ACC112 (cell line): ENCODE measurements at regions not wholly inside any gene's neighbourhood (a gene's known extent, or its start where the extent isn't known, plus 50 kb on each side); places are given as distances from the start of the nearest gene placed in this dataset.

ENCODE experiments used
- H2AFZ ChIP-seq: fragments of 200-600 bp; sonication (generic); one replicate; pipeline ENCODE4 v1.6.0; 2017; ENCODE audit warnings: antibody characterized with exemption, low read length; ENCODE audit not compliant: unreplicated experiment
- H3K27ac ChIP-seq: fragments of 200-600 bp; sonication (generic); 2 replicates; pipeline ENCODE4 v1.5.1; 2014; ENCODE audit warnings: low read depth, mild to moderate bottlenecking, antibody characterized with exemption, low read length, moderate library complexity
- H3K27me3 ChIP-seq: fragments of 200-600 bp; sonication (generic); 2 replicates; pipeline ENCODE4 v1.6.1; 2014; ENCODE audit warnings: mild to moderate bottlenecking, antibody characterized with exemption, low read length, moderate library complexity, mixed read lengths; ENCODE audit not compliant: insufficient read depth
- H3K36me3 ChIP-seq: fragments of 200-600 bp; sonication (generic); 2 replicates; pipeline ENCODE4 v1.6.1; 2016; ENCODE audit warnings: mild to moderate bottlenecking, antibody characterized with exemption, low read length, moderate library complexity, mixed read lengths; ENCODE audit not compliant: insufficient read depth
- H3K4me1 ChIP-seq: fragments of 200-600 bp; sonication (generic); one replicate; pipeline ENCODE4 v1.6.1; 2016; ENCODE audit warnings: low read length, mixed read lengths; ENCODE audit not compliant: insufficient read depth, unreplicated experiment, control insufficient read depth
- H3K4me3 ChIP-seq: fragments of 200-600 bp; sonication (generic); 2 replicates; pipeline ENCODE4 v1.5.1; 2014; ENCODE audit warnings: mild to moderate bottlenecking, low read depth, low read length
- H3K79me2 ChIP-seq: fragments of 200-600 bp; sonication (generic); one replicate; pipeline ENCODE4 v1.6.0; 2016; ENCODE audit warnings: low read length; ENCODE audit not compliant: control insufficient read depth, unreplicated experiment, insufficient read depth

DNA sequence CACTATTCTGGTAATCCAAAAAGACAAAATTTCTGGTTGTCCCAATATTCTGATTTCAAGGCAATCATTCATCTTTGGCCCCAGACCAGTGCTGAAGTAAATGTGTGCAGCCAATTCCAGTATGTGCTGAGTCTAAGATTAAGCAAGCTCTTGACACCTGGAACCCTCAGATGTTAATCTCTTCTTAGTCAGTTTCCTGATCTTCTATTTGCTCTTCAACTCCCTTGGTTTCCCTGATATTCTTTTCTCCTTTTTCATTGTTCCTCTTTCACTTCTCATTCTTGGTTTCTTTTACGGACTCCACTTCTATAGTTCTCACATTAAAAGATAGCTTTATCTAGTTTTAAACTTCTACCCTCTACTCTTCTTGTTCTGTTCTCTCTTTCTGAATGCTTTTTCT lies 445.7 kb upstream of the FANCL start:
- Histone ChIP-seq H3K4me3 (no peak overlapping the region), H3K79me2 (no peaks in the 10 kb centered on the region), H3K4me1 (no peaks in the 10 kb centered on the region), H3K27me3 (peaks cover 4% of the 10 kb centered on the region; the same call in 1 of the 2 replicates), H2AFZ (no peak overlapping the region), H3K36me3 (no peaks in the 10 kb centered on the region), H3K27ac (no peak overlapping the region)

DNA sequence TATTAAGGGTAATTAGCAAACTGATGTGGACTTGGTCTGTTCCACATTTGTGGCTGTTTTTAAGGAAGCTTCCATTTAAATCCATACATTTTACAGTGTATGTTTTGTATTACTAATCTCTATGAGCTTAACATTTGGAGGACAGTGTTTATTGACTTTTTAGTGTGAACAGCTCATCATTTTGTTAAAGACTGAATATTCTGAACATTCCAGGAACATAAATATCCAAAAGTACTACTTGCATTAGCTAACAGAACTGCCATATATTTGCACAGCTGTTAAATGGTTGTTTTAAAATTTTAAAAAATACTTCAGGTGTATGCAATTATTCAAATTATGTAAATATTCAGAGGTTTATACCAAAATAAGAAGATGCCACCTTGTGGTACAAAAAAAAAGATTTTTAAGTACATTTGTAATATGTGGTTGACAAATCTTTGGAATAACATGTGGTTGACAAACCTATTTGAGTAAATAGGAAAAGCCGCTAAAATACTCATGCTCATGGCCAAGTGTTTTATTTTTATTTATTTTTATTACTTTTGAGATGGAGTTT lies 439.7 kb upstream of the FANCL start:
- no peaks in the 10 kb centered on the region for H3K79me2 ChIP-seq
- no peak overlapping the region for H3K4me3 ChIP-seq
- H3K27me3 ChIP-seq: no peaks in the 10 kb centered on the region
- no peaks in the 10 kb centered on the region for H3K36me3 ChIP-seq
- no peaks in the 10 kb centered on the region for H3K4me1 ChIP-seq
- no peak overlapping the region for H3K27ac ChIP-seq
- H2AFZ ChIP-seq: no peak overlapping the region

DNA sequence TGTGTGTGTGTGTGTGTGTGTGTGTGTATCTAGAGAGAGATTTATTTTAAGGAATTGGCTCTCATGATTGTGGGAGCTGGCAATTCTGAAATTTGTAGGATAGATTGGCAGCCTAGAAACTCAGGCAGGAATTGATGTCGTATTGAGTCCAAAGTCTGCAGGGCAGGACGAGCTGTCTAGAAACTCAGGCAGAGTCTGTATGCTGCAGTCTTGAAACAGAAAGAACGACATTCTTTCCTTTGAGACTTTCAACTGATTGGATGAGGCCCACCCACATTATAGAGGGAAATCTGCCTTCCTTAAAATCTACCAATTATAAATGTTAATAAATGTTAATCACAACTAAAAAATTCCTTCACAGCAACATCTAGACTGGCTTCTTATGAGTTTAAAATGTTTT lies 436.6 kb upstream of the FANCL start:
- Histone ChIP-seq H3K27me3 (no peaks in the 10 kb centered on the region), H3K27ac (no peak overlapping the region), H2AFZ (no peak overlapping the region), H3K79me2 (no peaks in the 10 kb centered on the region), H3K4me1 (no peaks in the 10 kb centered on the region), H3K36me3 (no peaks in the 10 kb centered on the region), H3K4me3 (no peak overlapping the region)

DNA sequence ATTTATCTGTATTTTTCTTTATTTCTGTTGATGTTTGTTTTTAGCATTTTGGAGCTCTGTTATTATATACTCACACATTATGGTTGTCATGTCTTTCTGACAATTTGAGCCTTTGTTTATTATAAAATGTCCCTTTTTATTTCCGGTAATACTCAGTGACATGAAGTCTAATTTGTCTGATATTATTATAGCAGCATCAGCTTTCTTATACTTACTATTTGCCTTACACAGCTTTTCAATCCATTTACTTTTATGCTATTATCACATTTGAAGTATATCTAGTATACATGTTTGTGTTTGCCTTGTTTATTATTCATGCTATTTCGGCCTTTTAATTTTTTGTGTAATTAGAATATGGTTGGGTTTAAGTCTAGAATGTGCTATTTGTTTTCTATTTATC lies 430.6 kb upstream of the FANCL start:
- Histone ChIP-seq H3K36me3 (no peaks in the 10 kb centered on the region), H3K27ac (no peak overlapping the region), H3K79me2 (no peaks in the 10 kb centered on the region), H3K4me1 (no peaks in the 10 kb centered on the region), H3K27me3 (no peaks in the 10 kb centered on the region), H2AFZ (no peak overlapping the region), H3K4me3 (no peak overlapping the region)

DNA sequence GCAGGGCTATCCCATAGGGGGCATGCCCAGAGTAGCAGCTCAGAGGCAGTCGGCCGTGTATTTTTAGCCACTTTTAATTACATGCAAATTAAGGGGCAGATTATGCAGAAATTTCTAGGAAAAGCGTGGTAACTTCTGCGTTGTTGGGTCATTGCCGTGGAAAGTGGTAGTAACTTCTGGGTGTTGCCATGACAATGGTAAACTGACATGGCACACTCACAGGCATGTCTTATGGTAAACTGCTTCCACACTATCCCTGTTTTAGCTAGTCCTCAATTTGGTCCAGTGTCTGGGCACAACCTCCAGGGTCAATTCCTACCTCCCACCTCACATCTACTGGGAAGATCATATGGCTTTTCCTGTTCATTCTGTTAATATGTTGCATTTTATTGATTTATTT lies 428.9 kb upstream of the FANCL start:
- Histone ChIP-seq H3K4me3 (no peak overlapping the region), H3K4me1 (no peaks in the 10 kb centered on the region)

DNA sequence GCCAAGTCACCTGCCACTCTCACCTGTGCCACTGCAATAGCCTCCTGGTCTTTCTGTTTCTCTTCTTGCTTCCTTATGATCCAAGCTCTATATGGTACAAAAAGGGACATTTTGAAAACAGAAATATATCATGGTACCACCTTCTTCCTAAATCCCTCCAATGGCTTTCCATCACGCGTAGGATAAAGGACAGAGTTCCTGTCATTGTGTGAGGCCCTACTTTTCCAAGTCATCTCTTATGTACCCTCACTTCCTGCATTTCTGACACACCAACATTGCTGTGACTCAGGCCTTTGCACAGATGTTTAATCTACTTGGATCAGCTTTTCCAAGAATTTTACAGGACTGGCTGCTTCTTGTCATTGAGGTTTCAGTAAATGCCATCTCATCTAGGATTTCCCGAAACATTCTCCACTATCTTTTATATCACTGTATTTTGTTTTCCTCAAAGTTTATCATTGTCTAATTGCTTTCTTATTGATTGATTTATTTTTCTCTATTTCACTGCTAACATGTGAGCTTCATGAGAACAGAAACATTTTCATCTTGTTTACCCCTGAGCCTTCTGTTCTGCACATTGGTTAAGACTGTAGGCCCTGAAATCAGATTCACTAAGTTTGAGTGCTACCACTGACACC lies 426.1 kb upstream of the FANCL start:
- H3K27me3 ChIP-seq: no peaks in the 10 kb centered on the region
- H3K36me3 ChIP-seq: no peaks in the 10 kb centered on the region
- H3K27ac ChIP-seq: no peak overlapping the region
- no peaks in the 10 kb centered on the region for H3K4me1 ChIP-seq
- no peak overlapping the region for H3K4me3 ChIP-seq
- no peaks in the 10 kb centered on the region for H3K79me2 ChIP-seq
- no peak overlapping the region for H2AFZ ChIP-seq

More for the DNA sequence above, 428.9 kb upstream of the FANCL start:
- Histone ChIP-seq H3K27ac (no peak overlapping the region), H3K27me3 (no peaks in the 10 kb centered on the region), H3K36me3 (no peaks in the 10 kb centered on the region), H2AFZ (no peak overlapping the region), H3K79me2 (no peaks in the 10 kb centered on the region)

DNA sequence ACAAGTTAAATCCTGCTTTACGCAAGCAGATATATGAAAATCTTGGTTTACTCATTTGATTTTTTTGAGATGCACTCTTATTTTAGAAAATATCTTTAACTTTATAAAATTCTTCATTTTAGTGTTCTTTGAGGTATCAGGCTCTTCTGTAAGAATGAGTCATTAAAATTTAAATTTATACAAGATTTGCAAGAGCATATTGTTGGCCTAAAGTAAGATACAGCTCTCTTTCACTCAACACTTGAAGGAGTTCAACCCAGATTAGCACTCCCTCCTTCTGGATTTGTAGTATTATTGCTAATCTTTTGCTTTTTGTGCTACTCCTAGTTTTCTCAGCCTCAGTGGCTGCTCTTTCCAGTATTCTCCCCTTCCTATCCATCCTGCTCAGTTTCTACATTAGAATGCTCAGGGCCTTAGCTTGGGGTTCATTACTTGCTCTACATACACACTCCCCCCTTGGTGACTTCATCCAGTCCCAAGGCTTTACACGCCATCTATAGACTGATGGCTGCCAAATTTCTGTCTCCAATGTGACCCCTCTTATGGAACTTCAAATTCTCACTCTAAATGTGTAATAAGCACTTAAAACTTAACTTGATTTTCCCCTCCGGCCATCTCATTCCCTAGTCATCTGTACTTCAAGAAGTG lies 425.3 kb upstream of the FANCL start:
- H3K27me3 ChIP-seq: no peaks in the 10 kb centered on the region

DNA sequence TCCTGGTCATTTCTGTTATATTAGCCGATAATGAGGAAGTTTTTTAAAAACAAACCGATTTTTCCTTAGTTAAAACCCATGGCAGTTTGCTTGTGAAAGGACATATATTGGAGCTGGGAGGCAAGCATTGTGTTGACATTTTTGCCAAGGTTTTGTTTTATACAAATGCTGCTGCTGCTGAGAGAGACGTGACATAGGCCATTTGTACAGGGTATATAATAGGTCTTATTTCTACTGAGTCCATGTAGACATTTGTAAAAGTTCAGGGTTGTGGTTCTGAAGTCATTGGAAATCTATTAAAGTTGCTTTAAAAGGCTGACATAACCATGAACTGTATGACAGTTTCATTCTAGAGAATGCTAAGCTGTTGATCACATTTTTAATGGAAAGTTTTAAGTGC lies 424.0 kb upstream of the FANCL start:
- H3K27me3 ChIP-seq: no peaks in the 10 kb centered on the region
- no peak overlapping the region for H2AFZ ChIP-seq
- no peaks in the 10 kb centered on the region for H3K79me2 ChIP-seq
- H3K4me1 ChIP-seq: no peaks in the 10 kb centered on the region
- no peak overlapping the region for H3K27ac ChIP-seq
- no peaks in the 10 kb centered on the region for H3K36me3 ChIP-seq
- no peak overlapping the region for H3K4me3 ChIP-seq

More for the DNA sequence above, 425.3 kb upstream of the FANCL start:
- H3K4me1 ChIP-seq: no peaks in the 10 kb centered on the region
- H3K79me2 ChIP-seq: no peaks in the 10 kb centered on the region
- H3K27ac ChIP-seq: no peak overlapping the region
- H2AFZ ChIP-seq: no peak overlapping the region
- no peak overlapping the region for H3K4me3 ChIP-seq
- H3K36me3 ChIP-seq: no peaks in the 10 kb centered on the region

DNA sequence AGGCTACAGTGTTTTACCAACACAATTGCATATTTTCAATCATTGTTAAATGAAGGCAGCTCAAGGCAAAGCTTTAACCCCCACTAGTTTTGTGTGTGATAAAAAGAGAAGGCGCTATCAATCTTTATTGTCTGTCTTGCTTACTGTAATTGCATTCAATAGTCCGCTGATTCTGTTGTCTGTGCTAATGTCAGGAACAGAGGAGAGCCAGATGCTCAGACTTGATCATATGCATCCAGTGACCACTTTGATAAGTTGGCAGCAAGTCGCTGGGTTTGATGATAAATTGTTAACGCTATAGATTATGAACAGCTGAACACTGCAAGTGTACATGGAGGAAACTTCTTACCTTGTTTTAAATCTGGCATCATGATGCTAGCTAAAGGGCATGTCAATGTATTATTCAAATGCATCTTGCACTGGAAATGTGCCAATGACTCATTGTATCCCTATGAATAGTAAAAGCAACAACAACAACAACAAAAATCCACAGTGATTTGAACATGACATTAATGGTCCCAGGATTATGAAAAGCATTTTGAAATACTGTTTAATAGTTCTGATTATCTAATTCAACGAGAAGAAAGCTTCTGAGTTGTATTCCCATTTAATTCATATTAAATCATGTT lies 423.5 kb upstream of the FANCL start:
- no peak overlapping the region for H2AFZ ChIP-seq
- H3K27ac ChIP-seq: no peak overlapping the region

DNA sequence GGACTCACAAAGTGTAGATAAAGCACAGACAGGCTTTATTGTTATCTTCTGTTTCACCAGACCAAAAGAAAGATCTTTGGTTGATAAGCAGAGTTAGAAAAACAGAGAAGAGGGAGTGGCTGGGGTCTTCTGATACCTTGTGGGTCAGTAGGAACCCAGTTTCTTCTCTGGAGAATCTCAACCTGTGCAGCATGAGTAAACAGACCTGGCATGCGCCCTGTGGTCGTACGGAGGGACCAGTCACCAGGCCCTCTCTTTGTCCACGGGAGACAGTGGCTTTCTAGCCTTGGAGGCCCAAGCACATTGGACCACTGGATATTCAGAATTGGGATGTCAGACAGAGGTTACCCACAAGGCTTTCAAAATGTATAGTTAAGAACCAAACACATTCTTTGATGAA lies 418.9 kb upstream of the FANCL start:
- H3K4me3 ChIP-seq: no peak overlapping the region
- H3K79me2 ChIP-seq: no peaks in the 10 kb centered on the region
- H3K4me1 ChIP-seq: no peaks in the 10 kb centered on the region
- H2AFZ ChIP-seq: no peak overlapping the region
- no peaks in the 10 kb centered on the region for H3K36me3 ChIP-seq
- peaks cover 11% of the 10 kb centered on the region; the same call in 1 of the 2 replicates for H3K27me3 ChIP-seq
- H3K27ac ChIP-seq: no peak overlapping the region

More for the DNA sequence above, 423.5 kb upstream of the FANCL start:
- Histone ChIP-seq H3K4me3 (no peak overlapping the region), H3K27me3 (no peaks in the 10 kb centered on the region), H3K79me2 (no peaks in the 10 kb centered on the region), H3K36me3 (no peaks in the 10 kb centered on the region), H3K4me1 (no peaks in the 10 kb centered on the region)

DNA sequence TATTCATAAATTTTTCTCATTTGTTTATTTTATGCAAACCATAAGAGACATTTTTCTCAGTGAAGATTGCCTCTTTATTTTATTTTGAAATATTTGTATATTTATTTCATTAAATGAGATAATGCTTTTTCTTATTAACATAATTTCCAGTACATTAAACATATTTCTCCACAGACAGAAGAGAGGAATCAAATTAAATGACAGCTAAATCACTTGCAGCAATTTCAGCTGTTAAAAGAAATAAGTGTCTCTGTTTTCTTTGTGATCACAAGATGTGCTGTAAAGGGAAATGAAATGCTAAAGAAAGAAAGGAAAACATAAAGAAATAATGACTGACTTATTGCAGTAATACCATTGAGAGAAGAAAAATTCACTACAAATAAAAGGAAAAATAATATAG lies 414.0 kb upstream of the FANCL start:
- no peak overlapping the region for H3K27ac ChIP-seq
- no peaks in the 10 kb centered on the region for H3K36me3 ChIP-seq
- no peak overlapping the region for H3K4me3 ChIP-seq
- peaks cover 38% of the 10 kb centered on the region for H3K27me3 ChIP-seq
- H2AFZ ChIP-seq: no peak overlapping the region
- no peaks in the 10 kb centered on the region for H3K79me2 ChIP-seq
- H3K4me1 ChIP-seq: no peaks in the 10 kb centered on the region
